HCT116 (cell line): ENCODE measurements at regions not wholly inside any gene's neighbourhood (a gene's known extent, or its start where the extent isn't known, plus 50 kb on each side); places are given as distances from the start of the nearest gene placed in this dataset.

ENCODE experiments used
- ATAC-seq: fragments of 200-7000 bp; cut with Tn5 transposase; 2 replicates; pipeline ENCODE4 v1.9.1; 2020; ENCODE audit warnings: mild to moderate bottlenecking, moderate library complexity
- BruUV-seq: library from RNA; stranded (reverse); fragments of 400-500 nt; replicated peaks from 2 replicates; lab custom pipeline; 2021; lab: Mats Ljungman, UMichigan
- CTCF ChIA-PET: fragments of 300-600 bp; sonication (Branson Sonifier 250); formaldehyde crosslinking; loops from one replicate; lab custom pipeline; 2021; ENCODE audit warnings: antibody characterized with exemption; lab: Charles Lee
- POLR2A ChIA-PET: fragments of 300-600, 350-600 bp; sonication (Branson Sonifier 250); formaldehyde crosslinking; loops from one replicate; lab custom pipeline; 2021; ENCODE audit warnings: antibody characterized with exemption; lab: Charles Lee
- RAD21 ChIA-PET, 2 experiments: fragments of 300-600 bp; sonication (Branson Sonifier 250); formaldehyde crosslinking; loops; one replicate each; lab custom pipeline; 2023; ENCODE audit warnings: low total read pairs in 2 of 2; ENCODE audit not compliant: uncharacterized antibody in 2 of 2, unreplicated experiment in 2 of 2, low non-redundant PET in 1 of 2; lab: Charles Lee
- DNase-seq: peaks from one replicate; pipeline ENCODE4 v3.0.0-alpha.2; 2010; ENCODE audit warnings: low read depth, low spot score
- H2AFZ ChIP-seq: fragments of 200-600 bp; shearing (Covaris generic), sonication (generic); 2 replicates; pipeline ENCODE4 v1.6.1; 2017; ENCODE audit warnings: low read depth, mixed run types, mixed read lengths, antibody characterized with exemption, low read length; ENCODE audit not compliant: poor library complexity, severe bottlenecking
- H3K27ac ChIP-seq: 2 replicates; pipeline ENCODE4 v1.5.1; 2012; ENCODE audit warnings: low read depth, low read length
- H3K27me3 ChIP-seq: fragments of 200-600 bp; sonication (generic); 2 replicates; pipeline ENCODE4 v1.6.1; 2016; ENCODE audit warnings: mixed run types, low read length, mixed read lengths; ENCODE audit not compliant: insufficient read depth
- H3K36me3 ChIP-seq, 2 experiments: fragments of 200-500 bp in 1 of 2; fragments of 200-600 bp in 1 of 2; sonication (Bioruptor generic) in 1 of 2; sonication (generic) in 1 of 2; 2 replicates each; pipeline versions ENCODE4 v1.5.1 to v1.6.1; 2014 to 2016; ENCODE audit warnings: low read length in 2 of 2, inconsistent platforms in 1 of 2, mixed read lengths in 1 of 2, mixed run types in 1 of 2; ENCODE audit not compliant: insufficient read depth in 2 of 2, control insufficient read depth in 1 of 2
- H3K4me1 ChIP-seq, 2 experiments: fragments of 200-600 bp in 1 of 2; sonication (generic) in 1 of 2; 2 replicates each; pipeline versions ENCODE4 v1.5.1 to v1.6.1; 2012 to 2017; ENCODE audit warnings: low read length in 2 of 2, inconsistent platforms in 1 of 2, mild to moderate bottlenecking in 1 of 2, mixed read lengths in 1 of 2, mixed run types in 1 of 2, moderate library complexity in 1 of 2; ENCODE audit not compliant: insufficient read depth in 2 of 2, control insufficient read depth in 1 of 2
- H3K4me2 ChIP-seq: fragments of 200-600 bp; sonication (generic); 2 replicates; pipeline ENCODE4 v1.6.1; 2017; ENCODE audit warnings: mixed run types, low read length, mixed read lengths
- H3K4me3 ChIP-seq, 2 experiments: fragments of 200-600 bp in 1 of 2; sonication (generic) in 1 of 2; replicated peaks in 1 of 2; 2 replicates each; pipeline ENCODE4 v1.5.1; 2011 to 2016; ENCODE audit warnings: low read length in 2 of 2, control low read depth in 1 of 2, low read depth in 1 of 2, mild to moderate bottlenecking in 1 of 2, mixed read lengths in 1 of 2, mixed run types in 1 of 2
- H3K79me2 ChIP-seq: fragments of 200-600 bp; sonication (generic); 2 replicates; pipeline ENCODE4 v1.6.1; 2017; ENCODE audit warnings: mild to moderate bottlenecking, mixed run types, low read length, moderate library complexity, mixed read lengths; ENCODE audit not compliant: insufficient read depth
- H3K9ac ChIP-seq: fragments of 200-600 bp; sonication (generic); 2 replicates; pipeline ENCODE4 v1.6.1; 2016; ENCODE audit warnings: low read length, mixed read lengths
- H3K9me2 ChIP-seq: fragments of 200-600 bp; sonication (generic), shearing (Covaris generic); 2 replicates; pipeline ENCODE4 v1.6.1; 2017; ENCODE audit warnings: mixed run types, mild to moderate bottlenecking, moderate library complexity; ENCODE audit not compliant: insufficient read depth
- H3K9me3 ChIP-seq, 2 experiments: fragments of 200-500 bp in 1 of 2; fragments of 200-600 bp in 1 of 2; sonication (Bioruptor generic) in 1 of 2; sonication (generic) in 1 of 2; 2 replicates each; pipeline ENCODE4 v1.6.1; 2014 to 2017; ENCODE audit warnings: low read length in 2 of 2, mixed read lengths in 2 of 2, inconsistent platforms in 1 of 2, low read depth in 1 of 2, mild to moderate bottlenecking in 1 of 2, mixed run types in 1 of 2, moderate library complexity in 1 of 2; ENCODE audit not compliant: control insufficient read depth in 1 of 2, insufficient read depth in 1 of 2
- H4K20me1 ChIP-seq: fragments of 200-600 bp; sonication (generic), shearing (Covaris generic); 2 replicates; pipeline ENCODE4 v1.6.1; 2017; ENCODE audit warnings: mixed run types, mild to moderate bottlenecking, moderate library complexity; ENCODE audit not compliant: insufficient read depth
- CBX3 ChIP-seq: IDR thresholded peaks from 2 replicates; pipeline ENCODE4 v1.6.1; 2012; ENCODE audit warnings: low read depth
- CEBPB ChIP-seq: IDR thresholded peaks from 2 replicates; pipeline ENCODE4 v1.6.1; 2012; ENCODE audit warnings: low read depth
- EGR1 ChIP-seq: IDR thresholded peaks from 2 replicates; pipeline ENCODE4 v1.6.1; 2012; ENCODE audit warnings: low read depth
- ELF1 ChIP-seq: IDR thresholded peaks from 2 replicates; pipeline ENCODE4 v1.6.1; 2012; ENCODE audit warnings: low read depth, borderline replicate concordance
- EZH2 ChIP-seq: fragments of 200-600 bp; sonication (generic); IDR thresholded peaks from 2 replicates; pipeline ENCODE4 v1.6.1; 2017; ENCODE audit warnings: antibody characterized with exemption, mixed run types
- EZH2phosphoT487 ChIP-seq: fragments of 200-600 bp; IDR thresholded peaks from 2 replicates; pipeline ENCODE4 v1.6.1; 2018; ENCODE audit warnings: antibody characterized with exemption, borderline replicate concordance
- FOSL1 ChIP-seq: IDR thresholded peaks from 2 replicates; pipeline ENCODE4 v1.6.1; 2012; ENCODE audit warnings: low read depth
- MAX ChIP-seq: IDR thresholded peaks from 2 replicates; pipeline ENCODE4 v1.6.1; 2012
- POLR2AphosphoS5 ChIP-seq: IDR thresholded peaks from 2 replicates; pipeline ENCODE4 v1.6.1; 2011; ENCODE audit warnings: mild to moderate bottlenecking, low read depth, low read length, moderate library complexity
- SIN3A ChIP-seq: IDR thresholded peaks from 2 replicates; pipeline ENCODE4 v1.6.1; 2012; ENCODE audit warnings: low read depth
- SP1 ChIP-seq: IDR thresholded peaks from 2 replicates; pipeline ENCODE4 v1.6.1; 2012; ENCODE audit warnings: low read depth
- ZBTB33 ChIP-seq: IDR thresholded peaks from 2 replicates; pipeline ENCODE4 v1.6.1; 2011; ENCODE audit warnings: mild to moderate bottlenecking, low read length, moderate library complexity; ENCODE audit not compliant: insufficient replicate concordance; ENCODE audit errors: extremely low read depth
- intact Hi-C: fragments of 100-400 bp; cut with micrococcal nuclease; formaldehyde crosslinking; loops from 2 replicates; pipeline ENCODE4 v1.10.0; 2022

GRCh38 chr2:122132147-122132691 lies 376.8 kb downstream of the TSN start (continued):
- TF ChIP-seq ZBTB33: no peak
- no peak for TF ChIP-seq MAX

GRCh38 chr2:122135021-122135937 lies 379.8 kb downstream of the TSN start:
- Histone ChIP-seq H3K4me1 (no peaks in the 10 kb centered on the region), H3K79me2 (no peaks in the 10 kb centered on the region), H3K9me2 (no peaks in the 10 kb centered on the region), H4K20me1 (no peaks in the 10 kb centered on the region), H3K9ac (no peak overlapping the region), H3K27ac (no peak overlapping the region), H3K9me3 (peaks cover 0 to 4% of the 10 kb centered on the region in 2 experiments; a peak in 1 of 4 replicates), H2AFZ (no peak overlapping the region), H3K27me3 (no peaks in the 10 kb centered on the region), H3K36me3 (no peaks in the 10 kb centered on the region), H3K4me2 (no peak overlapping the region), H3K4me3 (no peak overlapping the region)
- intact Hi-C loops: loop anchor here (5.0 kb wide), 1 partner anchor 158 kb away; no protein-coding TSS in a partner anchor
- CTCF ChIA-PET: no interaction called here
- RAD21 ChIA-PET: no interaction called here
- no peak for ATAC-seq
- DNase-seq: no peak
- POLR2A ChIA-PET: interaction anchor here (1.4 kb wide), 1 partner anchor 14 kb away, joined by 3 read pairs; no protein-coding TSS in a partner anchor
- BruUV-seq: no TSS peak
- no peak for TF ChIP-seq EZH2
- no peak for TF ChIP-seq SIN3A
- no peak for TF ChIP-seq ZBTB33
- no peak for TF ChIP-seq FOSL1
- TF ChIP-seq CEBPB: no peak
- TF ChIP-seq ELF1: no peak
- TF ChIP-seq SP1: no peak
- no peak for TF ChIP-seq CBX3
- TF ChIP-seq EGR1: no peak
- TF ChIP-seq EZH2phosphoT487: no peak
- no peak for TF ChIP-seq POLR2AphosphoS5
